RCC 7860 (cell line): ENCODE measurements at regions not wholly inside any gene's neighbourhood (a gene's known extent, or its start where the extent isn't known, plus 50 kb on each side); places are given as distances from the start of the nearest gene placed in this dataset.
"Not testable (repeated sequence)": the region's sequence is repeated elsewhere in the genome, so short reads cannot be mapped to it uniquely, and the experiment has no call there.

Source experiments
- DNase-seq: peaks from one replicate; pipeline ENCODE4 v3.0.0-alpha.2; 2015; ENCODE audit warnings: low spot score
- FAIRE-seq: peaks from 2 replicates; lab custom pipeline; 2012; peaks lifted over from hg19 to GRCh38; lab: Jason Lieb, UNC

- no peak for FAIRE-seq
- no peak for DNase-seq
Measured at GRCh38 chrX:87078231-87078630, 439.4 kb upstream of the KLHL4 start.

GRCh38 chrX:87098477-87098876 lies 419.1 kb upstream of the KLHL4 start:
- FAIRE-seq (no peak), DNase-seq (no peak)

GRCh38 chrX:87105131-87105530 lies 412.5 kb upstream of the KLHL4 start:
- FAIRE-seq (no peak), DNase-seq (no peak)

DNA sequence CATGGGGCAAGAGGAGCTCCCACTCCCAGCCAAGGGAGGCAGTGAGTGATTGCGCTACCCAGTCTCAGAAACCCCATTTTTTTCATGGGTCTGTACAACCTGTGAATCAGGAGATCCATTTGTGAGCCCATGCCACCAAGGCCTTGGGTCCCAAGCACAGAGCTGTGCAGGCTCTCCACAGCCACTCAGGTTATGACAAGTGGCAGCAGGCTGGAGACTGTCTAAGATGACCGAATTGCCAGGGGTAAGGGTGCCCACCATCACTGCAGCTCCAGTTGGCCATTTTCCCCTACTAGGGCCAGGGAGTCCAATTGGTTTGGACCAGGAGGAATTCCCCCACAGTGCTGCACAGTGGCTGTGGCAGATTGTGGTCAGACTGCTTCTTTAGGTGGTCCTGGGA lies 407.5 kb upstream of the KLHL4 start:
- DNase-seq, result no peak
- no peak for FAIRE-seq

GRCh38 chrX:87140800-87141483 lies 376.7 kb upstream of the KLHL4 start:
- FAIRE-seq (no peak), DNase-seq (no peak)

GRCh38 chrX:87160435-87161010 lies 357.1 kb upstream of the KLHL4 start:
- FAIRE-seq (no peak), DNase-seq (no peak)

DNA sequence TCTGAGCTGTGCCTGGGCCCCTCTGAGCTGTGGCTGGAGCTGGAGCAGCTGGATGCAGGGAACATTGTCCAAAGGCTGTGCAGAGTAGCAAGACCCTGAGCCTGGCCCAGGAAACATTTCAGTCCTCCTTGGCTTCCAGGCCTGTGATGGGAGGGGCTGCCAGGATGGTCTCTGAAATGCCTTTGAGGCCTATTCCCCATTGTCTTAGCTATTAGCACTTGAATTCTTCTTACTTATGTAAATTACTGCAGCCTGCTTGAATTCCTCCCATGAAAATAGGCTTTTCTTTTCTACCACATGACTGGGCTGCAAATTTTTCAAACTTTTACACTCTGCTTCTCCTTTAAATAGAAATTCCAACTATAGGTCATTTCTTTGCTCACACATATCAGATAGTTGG lies 349.8 kb upstream of the KLHL4 start:
- no peak for FAIRE-seq
- DNase-seq, result no peak

GRCh38 chrX:87178009-87178408 lies 339.6 kb upstream of the KLHL4 start:
- not testable (repeated sequence) for DNase-seq, FAIRE-seq
